SH-SY5Y (cell line): ENCODE measurements at regions not wholly inside any gene's neighbourhood (a gene's known extent, or its start where the extent isn't known, plus 50 kb on each side); places are given as distances from the start of the nearest gene placed in this dataset.

ENCODE experiments used
- GATA2 ChIP-seq: IDR thresholded peaks from 2 replicates; pipeline ENCODE4 v1.6.1; 2011; ENCODE audit warnings: mild to moderate bottlenecking, low read depth, low read length
- GATA3 ChIP-seq: IDR thresholded peaks from 2 replicates; pipeline ENCODE4 v1.6.1; 2011; ENCODE audit warnings: low read depth, mild to moderate bottlenecking, low read length, moderate library complexity

DNA sequence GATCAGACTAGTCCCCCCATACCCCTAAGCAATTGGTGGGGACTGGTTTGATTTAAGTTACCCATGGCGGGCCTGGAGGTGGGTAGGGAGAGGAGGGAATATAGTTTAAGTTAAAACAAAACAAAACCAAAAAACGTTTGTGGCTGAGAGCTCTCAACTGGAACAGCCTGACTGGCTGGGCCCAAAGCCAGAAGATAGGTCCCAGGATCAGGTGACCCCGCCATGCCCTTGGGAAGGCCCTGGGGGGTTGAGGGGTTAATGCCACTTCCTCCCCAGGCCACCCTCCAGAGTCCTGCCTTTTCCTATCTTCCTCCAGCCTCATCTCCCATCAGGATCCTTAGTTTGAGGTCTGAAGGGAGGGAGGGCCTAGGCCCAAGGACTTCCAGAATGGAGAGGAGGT, 82.3 kb upstream of the LHX1 start:
- TF ChIP-seq GATA2 = no peak
- TF ChIP-seq GATA3 = no peak
